WTC11 (cell line): ENCODE measurements at regions not wholly inside any gene's neighbourhood (a gene's known extent, or its start where the extent isn't known, plus 50 kb on each side); places are given as distances from the start of the nearest gene placed in this dataset.

Source experiments
- ATAC-seq: fragments of 200-7000 bp; cut with Tn5 transposase; 2 replicates; pipeline ENCODE4 v1.10.0; 2021; ENCODE audit warnings: mild to moderate bottlenecking, moderate library complexity
- CTCF ChIA-PET: fragments of 300-600 bp; sonication (Branson Sonifier 250); formaldehyde crosslinking; loops from one replicate; lab custom pipeline; 2021; ENCODE audit warnings: antibody characterized with exemption; lab: Charles Lee
- POLR2A ChIA-PET: fragments of 350-600 bp; sonication (Branson Sonifier 250); formaldehyde crosslinking; loops from one replicate; lab custom pipeline; 2021; ENCODE audit warnings: antibody characterized with exemption; lab: Charles Lee
- DNase-seq: peaks from one replicate; pipeline ENCODE4 v3.0.0; 2021; ENCODE audit warnings: low spot score
- H3K27ac Mint-ChIP-seq: 2 replicates; pipeline ENCODE4 v1.8.0; 2021; ENCODE audit warnings: mixed read lengths
- H3K27me3 Mint-ChIP-seq: 2 replicates; pipeline ENCODE4 v1.8.0; 2021; ENCODE audit warnings: low read depth, mild to moderate bottlenecking, moderate library complexity, mixed read lengths
- H3K36me3 Mint-ChIP-seq: 2 replicates; pipeline ENCODE4 v1.8.0; 2021; ENCODE audit warnings: mixed read lengths
- H3K4me1 Mint-ChIP-seq: 2 replicates; pipeline ENCODE4 v1.8.0; 2022; ENCODE audit warnings: mixed read lengths
- H3K4me3 Mint-ChIP-seq: 2 replicates; pipeline ENCODE4 v1.8.0; 2021; ENCODE audit warnings: mild to moderate bottlenecking, moderate library complexity, mixed read lengths
- H3K9me3 Mint-ChIP-seq: 2 replicates; pipeline ENCODE4 v1.8.0; 2021; ENCODE audit warnings: mixed read lengths
- ARID4B ChIP-seq: sonication (generic); formaldehyde crosslinking; IDR thresholded peaks from 2 replicates; pipeline ENCODE4 v1.8.0; 2023; ENCODE audit warnings: missing genetic modification reagents, mild to moderate bottlenecking, borderline replicate concordance
- CREM ChIP-seq: sonication (generic); formaldehyde crosslinking; IDR thresholded peaks from 2 replicates; pipeline ENCODE4 v1.8.1; 2022; ENCODE audit warnings: mild to moderate bottlenecking, missing genetic modification reagents, moderate library complexity
- CTCF ChIP-seq: fragments of 200-600 bp; IDR thresholded peaks from 2 replicates; pipeline ENCODE4 v1.8.0; 2022; ENCODE audit warnings: antibody characterized with exemption
- E2F1 ChIP-seq: sonication (generic); formaldehyde crosslinking; IDR thresholded peaks from 2 replicates; pipeline ENCODE4 v1.8.0; 2022; ENCODE audit warnings: mild to moderate bottlenecking, missing genetic modification reagents
- EMX1 ChIP-seq: fragments of 250-450 bp; sonication (Bioruptor Pico); IDR thresholded peaks from 2 replicates; pipeline ENCODE4 v1.8.0; 2021; ENCODE audit warnings: mild to moderate bottlenecking
- JUN ChIP-seq: sonication (generic); formaldehyde crosslinking; IDR thresholded peaks from 2 replicates; pipeline ENCODE4 v1.8.0; 2023; ENCODE audit warnings: mild to moderate bottlenecking, missing genetic modification reagents
- NFE2L1 ChIP-seq: sonication (generic); formaldehyde crosslinking; IDR thresholded peaks from 2 replicates; pipeline ENCODE4 v1.8.1; 2023; ENCODE audit warnings: missing genetic modification reagents
- PREB ChIP-seq: sonication (generic); formaldehyde crosslinking; IDR thresholded peaks from 2 replicates; pipeline ENCODE4 v1.8.1; 2022; ENCODE audit warnings: mild to moderate bottlenecking, missing genetic modification reagents, moderate library complexity, borderline replicate concordance
- STAT6 ChIP-seq: sonication (generic); formaldehyde crosslinking; conservative IDR thresholded peaks from 2 replicates; pipeline ENCODE4 v1.8.1; 2023; ENCODE audit warnings: mild to moderate bottlenecking, low read depth, missing genetic modification reagents, moderate library complexity
- ZMAT4 ChIP-seq: fragments of 250-450 bp; sonication (Bioruptor Pico); IDR thresholded peaks from 2 replicates; pipeline ENCODE4 v1.9.0; 2021; ENCODE audit warnings: mild to moderate bottlenecking
- ZNF219 ChIP-seq: sonication (generic); formaldehyde crosslinking; IDR thresholded peaks from 2 replicates; pipeline ENCODE4 v1.8.0; 2023; ENCODE audit warnings: missing genetic modification reagents, mild to moderate bottlenecking, borderline replicate concordance
- ZNF281 ChIP-seq: sonication (generic); formaldehyde crosslinking; IDR thresholded peaks from 2 replicates; pipeline ENCODE4 v1.8.0; 2023; ENCODE audit warnings: mild to moderate bottlenecking, missing genetic modification reagents
- ZNF416 ChIP-seq: fragments of 250-450 bp; sonication (Bioruptor Pico); IDR thresholded peaks from 2 replicates; pipeline ENCODE4 v1.9.0; 2021; ENCODE audit warnings: mild to moderate bottlenecking, inconsistent platforms

- TF ChIP-seq PREB (CRISPR knock-in tag) (no peak), ZNF219 (CRISPR knock-in tag) (no peak), CTCF (no peak), ZNF281 (CRISPR knock-in tag) (no peak), ARID4B (CRISPR knock-in tag) (no peak), E2F1 (CRISPR knock-in tag) (no peak), NFE2L1 (CRISPR knock-in tag) (no peak), EMX1 (CRISPR knock-in tag) (no peak), JUN (CRISPR knock-in tag) (no peak)
- TF ChIP-seq, all 79 proteins: peak for 0
Measured at GRCh38 chrX:45768666-45769236, 568.1 kb upstream of the DIPK2B start (continued).

- Mint-ChIP-seq H3K9me3 (no peaks in the 10 kb centered on the region), H3K4me3 (no peak overlapping the region), H3K27ac (peak overlapping the region; percentile 83), H3K36me3 (peaks cover 4% of the 10 kb centered on the region; the same call in 1 of the 2 replicates), H3K4me1 (peaks cover 75% of the 10 kb centered on the region), H3K27me3 (no peaks in the 10 kb centered on the region)
- ChIA-PET POLR2A (no interaction called here), CTCF (no interaction called here)
- DNase-seq (no peak), ATAC-seq (no peak)
- TF ChIP-seq CREM (CRISPR knock-in tag) = no peak
- no peak for TF ChIP-seq ZNF416 (CRISPR knock-in tag)
- TF ChIP-seq ZMAT4 (CRISPR knock-in tag) = no peak
- no peak for TF ChIP-seq STAT6
Measured at GRCh38 chrX:45766981-45767501, 566.4 kb upstream of the DIPK2B start.
